SK-N-SH (cell line): ENCODE measurements at regions not wholly inside any gene's neighbourhood (a gene's known extent, or its start where the extent isn't known, plus 50 kb on each side); places are given as distances from the start of the nearest gene placed in this dataset.

Source experiments
- CHD2 ChIP-seq: fragments of 150-350 bp; IDR thresholded peaks from 2 replicates; pipeline ENCODE4 v1.6.1; 2018; ENCODE audit warnings: low read length; ENCODE audit not compliant: partially characterized antibody
- CTCF ChIP-seq: fragments of 200-600 bp; sonication (generic); IDR thresholded peaks from 2 replicates; pipeline ENCODE4 v1.6.1; 2017; ENCODE audit warnings: antibody characterized with exemption, mild to moderate bottlenecking, moderate library complexity
- ELF1 ChIP-seq: IDR thresholded peaks from 2 replicates; pipeline ENCODE4 v1.4.0; 2012
- GABPA ChIP-seq: IDR thresholded peaks from 2 replicates; pipeline ENCODE4 v1.4.0; 2012; ENCODE audit warnings: low read depth, mild to moderate bottlenecking
- NFIC ChIP-seq: IDR thresholded peaks from 2 replicates; pipeline ENCODE4 v1.4.0; 2012; ENCODE audit warnings: borderline replicate concordance
- NRF1 ChIP-seq: IDR thresholded peaks from 2 replicates; pipeline ENCODE4 v1.6.1; 2012; ENCODE audit warnings: low read depth, mild to moderate bottlenecking, low read length
- POLR2AphosphoS5 ChIP-seq: IDR thresholded peaks from 2 replicates; pipeline ENCODE4 v1.6.1; 2012; ENCODE audit warnings: low read depth, low read length
- RAD21 ChIP-seq: IDR thresholded peaks from 2 replicates; pipeline ENCODE4 v1.6.1; 2012; ENCODE audit warnings: mild to moderate bottlenecking, low read length
- REST ChIP-seq: IDR thresholded peaks from 2 replicates; pipeline ENCODE4 v1.6.1; 2012; ENCODE audit warnings: mild to moderate bottlenecking, low read depth, low read length, moderate library complexity
- TEAD4 ChIP-seq: IDR thresholded peaks from 2 replicates; pipeline ENCODE4 v1.4.0; 2012; ENCODE audit warnings: mild to moderate bottlenecking, borderline replicate concordance; ENCODE audit not compliant: insufficient read depth

- TF ChIP-seq POLR2AphosphoS5 (no peak), CTCF (no peak), NFIC (no peak), CHD2 (no peak), ELF1 (no peak), NRF1 (no peak), TEAD4 (no peak), REST (no peak), RAD21 (no peak), GABPA (no peak)
Measured at GRCh38 chr11:107071129-107071528, 52.9 kb upstream of the GUCY1A2 start.
